Heart right ventricle (tissue), 16 donors: ENCODE measurements at regions not wholly inside any gene's neighbourhood (a gene's known extent, or its start where the extent isn't known, plus 50 kb on each side); places are given as distances from the start of the nearest gene placed in this dataset.

Experiments
- ATAC-seq, 8 donors: fragments of 200-7000 bp; cut with Tn5 transposase; one replicate each; pipeline ENCODE4 v1.9.1; 2020; ENCODE audit warnings: mild to moderate bottlenecking in 8 of 8, moderate library complexity in 8 of 8, moderate number of reproducible peaks in 1 of 8
- DNase-seq, 2 donors: peaks; one replicate each; pipeline ENCODE4 v3.0.0-alpha.2; 2020
- H3K27ac ChIP-seq, 10 donors: fragments of 200-600 bp; sonication (generic) in 2 of 10; one replicate each; pipeline versions ENCODE4 v1.5.0 to v1.8.0; 2020 to 2022; ENCODE audit warnings: mild to moderate bottlenecking in 3 of 10
- H3K27me3 ChIP-seq, 7 donors: fragments of 200-600 bp; one replicate each; pipeline ENCODE4 v1.8.0; 2021 to 2022; ENCODE audit warnings: mild to moderate bottlenecking in 2 of 7
- H3K36me3 ChIP-seq, 9 donors: fragments of 200-600 bp; sonication (generic) in 1 of 9; one replicate each; pipeline versions ENCODE4 v1.5.0 to v1.8.0; 2020 to 2022; ENCODE audit warnings: mild to moderate bottlenecking in 2 of 9
- H3K4me1 ChIP-seq, 9 donors: fragments of 200-600 bp; sonication (generic) in 1 of 9; one replicate each; pipeline versions ENCODE4 v1.5.0 to v1.8.0; 2020 to 2022; ENCODE audit warnings: mild to moderate bottlenecking in 4 of 9
- H3K4me3 ChIP-seq, 10 donors: fragments of 200-600 bp; sonication (generic) in 2 of 10; one replicate each; pipeline versions ENCODE4 v1.5.0 to v1.8.0; 2020 to 2022; ENCODE audit warnings: mild to moderate bottlenecking in 7 of 10, moderate library complexity in 2 of 10
- H3K9me3 ChIP-seq, 11 donors: fragments of 200-600 bp in 10 of 11; sonication (generic) in 2 of 11; one replicate each; pipeline versions ENCODE4 v1.5.0 to v1.8.0; 2013 to 2022; ENCODE audit warnings: mild to moderate bottlenecking in 2 of 11, control low read depth in 1 of 11, moderate library complexity in 1 of 11
- CTCF ChIP-seq, 9 donors: fragments of 200-600 bp; sonication (generic) in 2 of 9; IDR thresholded peaks; one replicate each; pipeline versions ENCODE4 v1.5.0 to v1.8.0; 2021 to 2022; ENCODE audit warnings: antibody characterized with exemption in 9 of 9, mild to moderate bottlenecking in 5 of 9, moderate library complexity in 1 of 9
- WGBS, 2 donors: extraction: QIAGEN DNeasy Blood & Tissue Kit; methylation state at CpG; one replicate each; pipeline ENCODE4 v1.1.7; 2013; ENCODE audit warnings: inconsistent platforms in 1 of 2; 5-methylcytosine and 5-hydroxymethylcytosine counted together
- intact Hi-C, 10 donors: fragments of 100-400 bp; cut with DNase I; formaldehyde crosslinking; loops; one replicate each; pipeline versions ENCODE4 v1.11.1 to v1.14.2; 2022
- donor health status: Arrhythmogenic right ventricular cardiomyopathy.
- donor health status: ischemic (EF 13 %, LVEDD 7.1; RV severe dilation, severe dysfunction).
- donor health status: healthy with polysubstance abuse.
- donor health status: DM: no; HTN: yes; CAD: no.
- donor health status: DM: no; HTN: no; CAD: no.
- donor health status: ischemic (EF 25% LVEDD 6.9; RV normal size, moderate dysfunction).
- donor health status: ischemic (EF 25% LVEDD 5.7; RV mildly dilated, moderate dysfunction).
- donor health status: healthy.
- donor health status: DM: yes; HTN: yes; CAD: no.
- donor health status: Ischemic cardiomyopathy.
- donor health status: ischemic (EF 35%, LVEDD 5.7; RV mildly dilated, moderate dysfunction).
- donor health status: nonischemic (EF 11% LVEDD 7.7; RV severe dilation, severe dysfunction).
- donor health status: DM: yes; HTN: yes; CAD: no.
- donor health status: PGD.
- donor health status: ischemic (EF 29% LVEDD 5.4; RV normal size, mild dysfunction).
- donor health status: nonischemic (EF 23%, LVEDD 6.1; RV moderate dilation, normal function).

GRCh38 chr15:96882121-96882772 lies 551.7 kb downstream of the NR2F2 start:
- intact Hi-C loops = no loop called here
- 74 to 82% methylated on average over 4 of the region's 4 CpGs for WGBS, 2 donors
- peaks cover 0 to 5% (median 0%) of the 10 kb centered on the region in 7 donors for H3K27me3 ChIP-seq
- H3K27ac ChIP-seq = no peak overlapping the region
- TF ChIP-seq CTCF (IDR thresholded peaks at IDR 0.05) = no peak
- DNase-seq (no peak), ATAC-seq (no peak)
- H3K36me3 ChIP-seq = no peaks in the 10 kb centered on the region
- H3K4me3 ChIP-seq = no peak overlapping the region
- H3K9me3 ChIP-seq = no peaks in the 10 kb centered on the region
- no peaks in the 10 kb centered on the region for H3K4me1 ChIP-seq

GRCh38 chr15:96887730-96888129 lies 557.2 kb downstream of the NR2F2 start:
- no peak for TF ChIP-seq CTCF (IDR thresholded peaks at IDR 0.05)
- Histone ChIP-seq H3K4me3 (no peak overlapping the region), H3K27me3 (peaks cover 0 to 9% (median 0%) of the 10 kb centered on the region in 7 donors), H3K9me3 (no peaks in the 10 kb centered on the region), H3K36me3 (no peaks in the 10 kb centered on the region), H3K4me1 (peaks cover 0 to 10% (median 0%) of the 10 kb centered on the region in 9 donors), H3K27ac (no peak overlapping the region)
- DNase-seq = no peak
- intact Hi-C loops = no loop called here
- ATAC-seq = no peak
- 80 to 82% methylated on average over 1 of the region's 1 CpG for WGBS, 2 donors

GRCh38 chr15:96888764-96889163 lies 558.3 kb downstream of the NR2F2 start:
- Histone ChIP-seq H3K27me3 (peaks cover 0 to 9% (median 0%) of the 10 kb centered on the region in 7 donors), H3K4me1 (peaks cover 0 to 10% (median 0%) of the 10 kb centered on the region in 9 donors), H3K9me3 (no peaks in the 10 kb centered on the region), H3K4me3 (no peak overlapping the region), H3K36me3 (no peaks in the 10 kb centered on the region), H3K27ac (no peak overlapping the region)
- TF ChIP-seq CTCF (IDR thresholded peaks at IDR 0.05) = no peak
- ATAC-seq (no peak), DNase-seq (no peak)
- intact Hi-C loops = no loop called here
- WGBS, 2 donors = 94 to 96% methylated on average over 1 of the region's 1 CpG

GRCh38 chr15:96889734-96890480 lies 559.4 kb downstream of the NR2F2 start:
- no peaks in the 10 kb centered on the region for H3K9me3 ChIP-seq
- peaks cover 0 to 10% (median 0%) of the 10 kb centered on the region in 9 donors for H3K4me1 ChIP-seq
- no peak for TF ChIP-seq CTCF (IDR thresholded peaks at IDR 0.05)
- ATAC-seq = no peak
- WGBS, 2 donors = 36 to 52% methylated on average over 6 of the region's 6 CpGs
- H3K27ac ChIP-seq = peak overlapping the region in 1 of 10 donors; percentile 27
- no peaks in the 10 kb centered on the region for H3K36me3 ChIP-seq
- DNase-seq = no peak
- intact Hi-C loops = loop anchor here in 4 of 10 donors (5.0 to 10.0 kb wide), 2 partner anchors 533 to 535 kb away; no protein-coding TSS in a partner anchor
- H3K4me3 ChIP-seq = peak overlapping the region in 7 of 10 donors; percentile 17 to 45 (median 39)
- peaks cover 0 to 9% (median 0%) of the 10 kb centered on the region in 7 donors for H3K27me3 ChIP-seq
